Vagina (tissue), 2 donors: ENCODE measurements at regions not wholly inside any gene's neighbourhood (a gene's known extent, or its start where the extent isn't known, plus 50 kb on each side); places are given as distances from the start of the nearest gene placed in this dataset.

Experiments used
- POLR2AphosphoS5 ChIP-seq, 2 donors: sonication (generic); formaldehyde crosslinking; IDR thresholded peaks; one replicate each; pipeline ENCODE4 v1.9.0; 2017; ENCODE audit warnings: antibody characterized with exemption in 2 of 2, mild to moderate bottlenecking in 2 of 2, low read depth in 1 of 2; ENCODE audit not compliant: insufficient read depth in 1 of 2
- TF ChIP-seq, protein P1 (sequence below), 3 experiments: fragments of 450-650 bp in 2 of 3; fragments of 200-600 bp in 1 of 3; sonication (generic) in 1 of 3; IDR thresholded peaks; one replicate each; pipeline ENCODE4 v1.5.1; 2017 to 2019; ENCODE audit warnings: antibody characterized with exemption in 3 of 3, mild to moderate bottlenecking in 2 of 3, moderate library complexity in 2 of 3

DNA sequence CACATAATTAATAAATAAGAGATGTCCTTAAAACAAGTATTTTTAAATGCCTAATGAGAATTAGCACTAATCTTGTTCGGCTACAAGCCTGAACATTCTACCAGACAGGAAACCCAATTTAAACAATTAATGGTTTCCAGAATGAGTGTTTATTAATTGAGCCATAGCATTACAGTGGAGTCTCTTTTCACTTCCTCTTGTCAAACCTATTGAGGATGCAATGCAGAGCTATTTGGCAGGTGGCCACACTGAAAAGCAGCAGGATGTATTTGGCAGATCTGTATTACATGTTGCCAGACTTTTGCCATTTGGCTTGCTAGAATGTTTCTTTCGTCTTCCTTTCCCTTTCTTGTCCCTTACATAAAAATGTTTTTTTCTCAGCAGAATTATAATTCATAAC is 475.2 kb upstream of the MARCKS start:
- TF ChIP-seq, protein P1, sequence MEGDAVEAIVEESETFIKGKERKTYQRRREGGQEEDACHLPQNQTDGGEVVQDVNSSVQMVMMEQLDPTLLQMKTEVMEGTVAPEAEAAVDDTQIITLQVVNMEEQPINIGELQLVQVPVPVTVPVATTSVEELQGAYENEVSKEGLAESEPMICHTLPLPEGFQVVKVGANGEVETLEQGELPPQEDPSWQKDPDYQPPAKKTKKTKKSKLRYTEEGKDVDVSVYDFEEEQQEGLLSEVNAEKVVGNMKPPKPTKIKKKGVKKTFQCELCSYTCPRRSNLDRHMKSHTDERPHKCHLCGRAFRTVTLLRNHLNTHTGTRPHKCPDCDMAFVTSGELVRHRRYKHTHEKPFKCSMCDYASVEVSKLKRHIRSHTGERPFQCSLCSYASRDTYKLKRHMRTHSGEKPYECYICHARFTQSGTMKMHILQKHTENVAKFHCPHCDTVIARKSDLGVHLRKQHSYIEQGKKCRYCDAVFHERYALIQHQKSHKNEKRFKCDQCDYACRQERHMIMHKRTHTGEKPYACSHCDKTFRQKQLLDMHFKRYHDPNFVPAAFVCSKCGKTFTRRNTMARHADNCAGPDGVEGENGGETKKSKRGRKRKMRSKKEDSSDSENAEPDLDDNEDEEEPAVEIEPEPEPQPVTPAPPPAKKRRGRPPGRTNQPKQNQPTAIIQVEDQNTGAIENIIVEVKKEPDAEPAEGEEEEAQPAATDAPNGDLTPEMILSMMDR (IDR thresholded peaks at IDR 0.05): no peak
- no peak for TF ChIP-seq POLR2AphosphoS5 (IDR thresholded peaks at IDR 0.05; ENCODE audit: insufficient read depth in 1 of 2, low read depth in 1 of 2)
